Panc1 (cell line): ENCODE measurements at regions not wholly inside any gene's neighbourhood (a gene's known extent, or its start where the extent isn't known, plus 50 kb on each side); places are given as distances from the start of the nearest gene placed in this dataset.

Source experiments
- ATAC-seq: fragments of 200-7000 bp; cut with Tn5 transposase; 2 replicates; pipeline ENCODE4 v1.9.1; 2020; ENCODE audit warnings: mild to moderate bottlenecking, moderate library complexity
- BruUV-seq: library from RNA; stranded (reverse); fragments of 400-500 nt; replicated peaks from 2 replicates; lab custom pipeline; 2021; lab: Mats Ljungman, UMichigan
- CTCF ChIA-PET: fragments of 300-600 bp; sonication (Branson Sonifier 250); formaldehyde crosslinking; loops from one replicate; lab custom pipeline; 2022; ENCODE audit warnings: antibody characterized with exemption; lab: Charles Lee
- POLR2A ChIA-PET: fragments of 300-600 bp; sonication (Branson Sonifier 250); formaldehyde crosslinking; loops from one replicate; lab custom pipeline; 2022; ENCODE audit warnings: antibody characterized with exemption; lab: Charles Lee
- DNase-seq: peaks from one replicate; pipeline ENCODE4 v3.0.0-alpha.2; 2010; ENCODE audit warnings: low read depth, low spot score
- H3K27ac ChIP-seq: 2 replicates; pipeline ENCODE4 v1.5.1; 2011; ENCODE audit warnings: mild to moderate bottlenecking, low read length, inconsistent platforms
- H3K27me3 ChIP-seq: fragments of 200-500 bp; sonication (Bioruptor generic); 2 replicates; pipeline ENCODE4 v1.6.0; 2014; ENCODE audit warnings: low read length, inconsistent platforms; ENCODE audit not compliant: control insufficient read depth, insufficient read depth
- H3K36me3 ChIP-seq: fragments of 200-500 bp; sonication (Bioruptor generic); 2 replicates; pipeline ENCODE4 v1.5.1; 2014; ENCODE audit warnings: inconsistent platforms, mild to moderate bottlenecking, low read length, moderate library complexity; ENCODE audit not compliant: control insufficient read depth, insufficient read depth
- H3K4me1 ChIP-seq: 2 replicates; pipeline ENCODE4 v1.5.1; 2011; ENCODE audit warnings: inconsistent platforms, mild to moderate bottlenecking, low read length, moderate library complexity; ENCODE audit not compliant: control insufficient read depth, insufficient read depth
- H3K4me3 ChIP-seq, 2 experiments: 2 replicates each; pipeline ENCODE4 v1.5.1; 2011 to 2012; ENCODE audit warnings: low read depth in 2 of 2, low read length in 2 of 2, mild to moderate bottlenecking in 2 of 2, inconsistent platforms in 1 of 2, moderate library complexity in 1 of 2
- H3K9me3 ChIP-seq: fragments of 200-500 bp; sonication (Bioruptor generic); 2 replicates; pipeline ENCODE4 v1.5.1; 2014; ENCODE audit warnings: low read depth, mild to moderate bottlenecking, inconsistent platforms, low read length, moderate library complexity; ENCODE audit not compliant: control insufficient read depth, insufficient read depth
- CTCF ChIP-seq: fragments of 450-650 bp; IDR thresholded peaks from 2 replicates; pipeline ENCODE4 v1.5.1; 2017; ENCODE audit warnings: mild to moderate bottlenecking
- POLR2AphosphoS5 ChIP-seq: IDR thresholded peaks from 2 replicates; pipeline ENCODE4 v1.6.1; 2012; ENCODE audit warnings: mild to moderate bottlenecking, low read depth, low read length, moderate library complexity
- SIN3A ChIP-seq: IDR thresholded peaks from 2 replicates; pipeline ENCODE4 v1.6.1; 2012; ENCODE audit warnings: low read depth, mild to moderate bottlenecking, low read length, moderate library complexity, borderline replicate concordance; ENCODE audit not compliant: insufficient read depth
- TCF7L2 ChIP-seq: IDR thresholded peaks from 2 replicates; pipeline ENCODE4 v1.6.1; 2011; ENCODE audit warnings: mild to moderate bottlenecking, low read depth, low read length, inconsistent platforms
- in situ Hi-C: cut with HindIII; loops from 2 replicates; pipeline ENCODE4 v1.10.0; 2016; ENCODE audit warnings: low sequenced_read_pairs, low pct_unique_long_range_greater_than_20kb
- intact Hi-C: fragments of 100-400 bp; cut with micrococcal nuclease; formaldehyde crosslinking; loops from one replicate; pipeline ENCODE4 v1.10.0; 2022; ENCODE audit not compliant: unreplicated experiment
- TF ChIP-seq, protein P1 (sequence below), 2 experiments: IDR thresholded peaks; 2 replicates each; pipeline ENCODE4 v1.6.1; 2011 to 2012; ENCODE audit warnings: low read depth in 2 of 2, control low read depth in 1 of 2, low read length in 1 of 2, mild to moderate bottlenecking in 1 of 2, moderate library complexity in 1 of 2; ENCODE audit not compliant: insufficient read depth in 1 of 2

DNA sequence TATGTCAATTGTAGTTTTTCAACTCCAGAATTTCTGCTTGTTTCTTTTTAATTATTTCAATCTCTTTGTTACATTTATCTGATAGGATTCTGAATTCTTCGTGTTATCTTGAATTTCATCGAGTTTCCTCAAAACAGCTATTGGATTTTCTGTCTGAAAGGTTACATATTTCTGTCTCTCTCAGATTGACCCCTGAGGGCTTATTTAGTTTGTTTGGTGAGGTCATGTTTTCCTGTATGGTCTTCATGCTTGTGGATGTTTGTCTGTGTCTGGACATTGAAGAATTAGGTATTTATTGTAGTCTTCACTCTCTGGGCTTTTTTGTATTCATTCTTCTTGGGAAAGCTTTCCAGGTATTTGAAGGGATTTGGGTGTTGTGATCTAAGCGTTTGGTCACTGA is 85.6 kb downstream of the SNAPC1 start:
- TF ChIP-seq POLR2AphosphoS5 (no peak), SIN3A (no peak), CTCF (no peak), TCF7L2 (no peak)
- TF ChIP-seq, protein P1, sequence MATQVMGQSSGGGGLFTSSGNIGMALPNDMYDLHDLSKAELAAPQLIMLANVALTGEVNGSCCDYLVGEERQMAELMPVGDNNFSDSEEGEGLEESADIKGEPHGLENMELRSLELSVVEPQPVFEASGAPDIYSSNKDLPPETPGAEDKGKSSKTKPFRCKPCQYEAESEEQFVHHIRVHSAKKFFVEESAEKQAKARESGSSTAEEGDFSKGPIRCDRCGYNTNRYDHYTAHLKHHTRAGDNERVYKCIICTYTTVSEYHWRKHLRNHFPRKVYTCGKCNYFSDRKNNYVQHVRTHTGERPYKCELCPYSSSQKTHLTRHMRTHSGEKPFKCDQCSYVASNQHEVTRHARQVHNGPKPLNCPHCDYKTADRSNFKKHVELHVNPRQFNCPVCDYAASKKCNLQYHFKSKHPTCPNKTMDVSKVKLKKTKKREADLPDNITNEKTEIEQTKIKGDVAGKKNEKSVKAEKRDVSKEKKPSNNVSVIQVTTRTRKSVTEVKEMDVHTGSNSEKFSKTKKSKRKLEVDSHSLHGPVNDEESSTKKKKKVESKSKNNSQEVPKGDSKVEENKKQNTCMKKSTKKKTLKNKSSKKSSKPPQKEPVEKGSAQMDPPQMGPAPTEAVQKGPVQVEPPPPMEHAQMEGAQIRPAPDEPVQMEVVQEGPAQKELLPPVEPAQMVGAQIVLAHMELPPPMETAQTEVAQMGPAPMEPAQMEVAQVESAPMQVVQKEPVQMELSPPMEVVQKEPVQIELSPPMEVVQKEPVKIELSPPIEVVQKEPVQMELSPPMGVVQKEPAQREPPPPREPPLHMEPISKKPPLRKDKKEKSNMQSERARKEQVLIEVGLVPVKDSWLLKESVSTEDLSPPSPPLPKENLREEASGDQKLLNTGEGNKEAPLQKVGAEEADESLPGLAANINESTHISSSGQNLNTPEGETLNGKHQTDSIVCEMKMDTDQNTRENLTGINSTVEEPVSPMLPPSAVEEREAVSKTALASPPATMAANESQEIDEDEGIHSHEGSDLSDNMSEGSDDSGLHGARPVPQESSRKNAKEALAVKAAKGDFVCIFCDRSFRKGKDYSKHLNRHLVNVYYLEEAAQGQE (IDR thresholded peaks at IDR 0.05; ENCODE audit: insufficient read depth in 1 of 2, low read depth in 2 of 2, low read length in 1 of 2): no peak
- no peaks in the 10 kb centered on the region for H3K9me3 ChIP-seq
- no peak overlapping the region for H3K4me3 ChIP-seq
- no peaks in the 10 kb centered on the region for H3K36me3 ChIP-seq
- no peaks in the 10 kb centered on the region for H3K27me3 ChIP-seq
- intact Hi-C loops: no loop called here
- DNase-seq: no peak
- POLR2A ChIA-PET: no interaction called here
- no peak for ATAC-seq
- H3K27ac ChIP-seq: no peak overlapping the region
- CTCF ChIA-PET: no interaction called here
- no peaks in the 10 kb centered on the region for H3K4me1 ChIP-seq
- in situ Hi-C loops: no loop called here
- BruUV-seq: no TSS peak

GRCh38 chr14:61854898-61855297 is 92.7 kb downstream of the SNAPC1 start:
- Histone ChIP-seq H3K27me3 (no peaks in the 10 kb centered on the region), H3K36me3 (no peaks in the 10 kb centered on the region), H3K27ac (no peak overlapping the region), H3K4me1 (no peaks in the 10 kb centered on the region), H3K9me3 (no peaks in the 10 kb centered on the region), H3K4me3 (no peak overlapping the region)
- no peak for TF ChIP-seq TCF7L2
- TF ChIP-seq CTCF: no peak
- no peak for TF ChIP-seq POLR2AphosphoS5
- TF ChIP-seq, protein P1 (IDR thresholded peaks at IDR 0.05; ENCODE audit: insufficient read depth in 1 of 2, low read depth in 2 of 2, low read length in 1 of 2): no peak
- no peak for TF ChIP-seq SIN3A
- POLR2A ChIA-PET: no interaction called here
- no peak for DNase-seq
- in situ Hi-C loops: no loop called here
- ATAC-seq: no peak
- CTCF ChIA-PET: no interaction called here
- intact Hi-C loops: no loop called here
- BruUV-seq: no TSS peak
